ENCODE measurements at regions not wholly inside any gene's neighbourhood (a gene's known extent, or its start where the extent isn't known, plus 50 kb on each side); places are given as distances from the start of the nearest gene placed in this dataset.

DNA sequence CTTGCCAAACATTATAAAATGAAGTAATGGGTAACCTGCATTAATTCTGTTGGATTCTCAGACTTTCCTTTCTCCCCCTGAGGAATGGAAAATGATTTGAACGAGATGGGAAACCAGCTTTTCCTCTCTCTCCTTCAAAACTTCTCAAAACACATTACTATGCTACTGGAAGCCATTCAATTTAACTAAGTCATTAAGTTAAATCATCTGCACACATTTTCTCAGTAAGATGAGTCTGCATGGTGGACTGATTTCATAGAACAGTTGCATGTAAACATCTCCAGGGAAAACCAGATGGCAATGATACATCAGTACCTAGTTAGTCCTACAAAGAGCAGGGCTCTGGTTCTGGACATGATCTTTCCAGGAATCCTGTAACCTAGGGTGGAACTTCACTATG lies 59.9 kb downstream of the BMP4 start:
- Histone ChIP-seq H3K27me3 (ENCODE audit: control insufficient read depth, insufficient read depth, low read length) (no peaks in the 10 kb centered on the region), H3K4me3 (ENCODE audit: low read depth, low read length) (no peak overlapping the region), H3K36me3 (ENCODE audit: control insufficient read depth, insufficient read depth, low read length) (no peaks in the 10 kb centered on the region)
- POLR2A ChIA-PET = no interaction called here
- no peak for TF ChIP-seq CTCF (IDR thresholded peaks at IDR 0.05; ENCODE audit: insufficient read depth, low read depth, low read length)
- CTCF ChIA-PET = no interaction called here
- peak; percentile 63 for DNase-seq (ENCODE audit: low read depth)

DNA sequence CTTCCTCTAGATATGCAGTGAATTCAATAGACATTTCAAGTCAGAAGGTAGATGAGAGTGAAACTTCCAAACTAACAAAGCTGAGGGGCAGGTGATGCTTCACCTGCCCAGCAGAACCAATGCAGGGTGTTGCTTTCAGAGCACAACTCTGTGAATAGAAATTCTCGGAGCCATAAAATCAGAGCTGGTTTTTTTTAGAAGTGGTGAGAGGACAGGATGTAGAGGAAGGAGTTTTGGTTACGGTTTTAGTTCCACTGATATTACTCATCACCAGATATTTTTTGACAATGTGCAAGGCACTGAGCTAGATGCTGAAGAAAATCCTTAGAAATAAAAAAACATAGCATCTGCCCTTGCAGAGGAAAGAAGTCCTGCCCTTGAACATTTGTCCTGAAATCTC lies 62.2 kb downstream of the BMP4 start:
- Histone ChIP-seq H3K27me3 (ENCODE audit: control insufficient read depth, insufficient read depth, low read length) (no peaks in the 10 kb centered on the region), H3K4me3 (ENCODE audit: low read depth, low read length) (no peak overlapping the region), H3K36me3 (ENCODE audit: control insufficient read depth, insufficient read depth, low read length) (no peaks in the 10 kb centered on the region)
- peak; percentile 55 for DNase-seq (ENCODE audit: low read depth)
- POLR2A ChIA-PET = interaction anchor here (1.0 to 1.1 kb wide), 2 partner anchors 14 to 316 kb away, joined by 3 read pairs; no protein-coding TSS in a partner anchor
- no peak for TF ChIP-seq CTCF (IDR thresholded peaks at IDR 0.05; ENCODE audit: insufficient read depth, low read depth, low read length)
- CTCF ChIA-PET = interaction anchor here (1.1 kb wide), 1 partner anchor 280 kb away, joined by 5 read pairs; no protein-coding TSS in a partner anchor

- CTCF ChIA-PET = interaction anchor here (1.0 kb wide), 1 partner anchor 455 kb away, joined by 3 read pairs; no protein-coding TSS in a partner anchor
- no peak overlapping the region for H3K4me3 ChIP-seq (ENCODE audit: low read depth, low read length)
- no peak for TF ChIP-seq CTCF (IDR thresholded peaks at IDR 0.05; ENCODE audit: insufficient read depth, low read depth, low read length)
- no peaks in the 10 kb centered on the region for H3K27me3 ChIP-seq (ENCODE audit: control insufficient read depth, insufficient read depth, low read length)
- no peaks in the 10 kb centered on the region for H3K36me3 ChIP-seq (ENCODE audit: control insufficient read depth, insufficient read depth, low read length)
- no peak for DNase-seq (ENCODE audit: low read depth)
- POLR2A ChIA-PET = no interaction called here
These were observed 63.3 kb downstream of the BMP4 start for GRCh38 chr14:53893374-53893773.

GRCh38 chr14:53890611-53891101 lies 66.0 kb downstream of the BMP4 start:
- no peaks in the 10 kb centered on the region for H3K27me3 ChIP-seq (ENCODE audit: control insufficient read depth, insufficient read depth, low read length)
- no peak for TF ChIP-seq CTCF (IDR thresholded peaks at IDR 0.05; ENCODE audit: insufficient read depth, low read depth, low read length)
- ChIA-PET CTCF (no interaction called here), POLR2A (no interaction called here)
- no peaks in the 10 kb centered on the region for H3K36me3 ChIP-seq (ENCODE audit: control insufficient read depth, insufficient read depth, low read length)
- no peak overlapping the region for H3K4me3 ChIP-seq (ENCODE audit: low read depth, low read length)
- DNase-seq (ENCODE audit: low read depth) = no peak

DNA sequence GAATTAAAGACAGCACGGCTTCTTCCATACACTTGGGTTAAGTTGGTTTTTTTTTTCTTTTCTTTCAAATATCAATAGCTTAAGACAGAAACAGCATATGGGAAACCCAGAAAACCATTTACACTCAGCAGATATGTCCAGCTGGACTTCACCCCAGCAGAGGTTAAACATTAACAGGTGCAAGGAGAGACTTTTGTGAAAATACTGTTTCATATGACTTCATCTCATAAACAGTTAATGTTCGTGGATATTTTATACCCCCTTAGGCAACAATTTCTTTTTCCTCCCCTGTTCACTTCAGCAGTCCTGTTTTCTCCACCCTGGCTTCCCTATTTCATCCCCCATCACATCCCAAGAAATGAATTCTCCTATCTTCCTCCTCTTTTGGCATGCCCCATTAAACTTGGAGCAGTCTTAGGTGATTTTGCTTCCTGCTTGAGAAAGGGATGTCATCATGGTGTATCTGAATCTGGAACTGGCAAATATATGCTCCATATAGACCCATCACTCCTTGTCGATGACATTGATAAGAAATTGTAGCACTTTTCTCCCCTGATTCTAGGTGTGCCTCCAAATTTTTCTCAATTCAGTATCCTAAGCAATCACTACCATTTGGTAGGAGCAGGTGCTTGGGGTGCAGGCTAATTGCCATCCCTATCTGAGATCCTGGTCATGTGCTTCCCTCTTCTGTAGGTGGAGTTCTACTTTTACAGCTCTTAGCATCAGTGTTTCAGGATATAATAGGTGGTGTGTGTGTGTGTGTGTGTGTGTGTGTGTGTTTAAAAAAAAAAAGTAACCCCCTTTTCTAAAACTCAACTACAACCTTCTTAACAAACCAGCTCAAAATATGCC lies 67.9 kb downstream of the BMP4 start:
- Histone ChIP-seq H3K36me3 (ENCODE audit: control insufficient read depth, insufficient read depth, low read length) (no peaks in the 10 kb centered on the region), H3K27me3 (ENCODE audit: control insufficient read depth, insufficient read depth, low read length) (no peaks in the 10 kb centered on the region), H3K4me3 (ENCODE audit: low read depth, low read length) (no peak overlapping the region)
- CTCF ChIA-PET = interaction anchor here (0.6 kb wide), 1 partner anchor 16 kb away, joined by 3 read pairs; no protein-coding TSS in a partner anchor
- POLR2A ChIA-PET = no interaction called here
- DNase-seq (ENCODE audit: low read depth) = no peak
- TF ChIP-seq CTCF (IDR thresholded peaks at IDR 0.05; ENCODE audit: insufficient read depth, low read depth, low read length) = no peak

Data from BJ (cell line).